ENCODE measurements at regions not wholly inside any gene's neighbourhood (a gene's known extent, or its start where the extent isn't known, plus 50 kb on each side); places are given as distances from the start of the nearest gene placed in this dataset.

DNA sequence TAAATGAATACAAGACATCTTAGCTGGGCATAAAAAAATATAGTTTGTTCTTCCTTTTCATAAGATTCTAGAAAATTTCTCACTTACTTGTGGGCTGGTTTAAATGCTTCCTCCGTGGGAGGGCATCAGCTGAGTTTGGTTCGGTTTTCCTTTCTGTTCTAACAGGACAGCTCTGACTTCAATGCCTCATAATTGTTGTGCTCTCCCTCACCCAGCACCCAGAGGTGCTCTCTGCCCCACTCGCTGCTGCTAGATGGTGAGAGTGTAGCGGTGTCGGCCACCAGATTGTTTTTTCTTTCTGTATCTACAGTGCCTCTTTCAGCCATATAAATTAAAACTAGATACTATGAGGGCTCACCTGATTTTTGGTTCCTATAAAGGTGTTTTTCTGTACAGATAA, 407.2 kb upstream of the CDH7 start:
- no peak for TF ChIP-seq EZH2phosphoT487 (conservative IDR thresholded peaks at IDR 0.05; ENCODE audit: low read length)
- TF ChIP-seq, protein P1, sequence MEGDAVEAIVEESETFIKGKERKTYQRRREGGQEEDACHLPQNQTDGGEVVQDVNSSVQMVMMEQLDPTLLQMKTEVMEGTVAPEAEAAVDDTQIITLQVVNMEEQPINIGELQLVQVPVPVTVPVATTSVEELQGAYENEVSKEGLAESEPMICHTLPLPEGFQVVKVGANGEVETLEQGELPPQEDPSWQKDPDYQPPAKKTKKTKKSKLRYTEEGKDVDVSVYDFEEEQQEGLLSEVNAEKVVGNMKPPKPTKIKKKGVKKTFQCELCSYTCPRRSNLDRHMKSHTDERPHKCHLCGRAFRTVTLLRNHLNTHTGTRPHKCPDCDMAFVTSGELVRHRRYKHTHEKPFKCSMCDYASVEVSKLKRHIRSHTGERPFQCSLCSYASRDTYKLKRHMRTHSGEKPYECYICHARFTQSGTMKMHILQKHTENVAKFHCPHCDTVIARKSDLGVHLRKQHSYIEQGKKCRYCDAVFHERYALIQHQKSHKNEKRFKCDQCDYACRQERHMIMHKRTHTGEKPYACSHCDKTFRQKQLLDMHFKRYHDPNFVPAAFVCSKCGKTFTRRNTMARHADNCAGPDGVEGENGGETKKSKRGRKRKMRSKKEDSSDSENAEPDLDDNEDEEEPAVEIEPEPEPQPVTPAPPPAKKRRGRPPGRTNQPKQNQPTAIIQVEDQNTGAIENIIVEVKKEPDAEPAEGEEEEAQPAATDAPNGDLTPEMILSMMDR (IDR thresholded peaks at IDR 0.05; ENCODE audit: insufficient read depth, low read length, poor library complexity, severe bottlenecking): no peak
- no peaks in the 10 kb centered on the region for H3K79me2 ChIP-seq (ENCODE audit: insufficient read depth, low read length)
- no peaks in the 10 kb centered on the region for H3F3A ChIP-seq (ENCODE audit: insufficient read depth)
- H3K4me3 ChIP-seq (ENCODE audit: insufficient read depth, low read length, poor library complexity, severe bottlenecking): no peak overlapping the region
- H2AFZ ChIP-seq (ENCODE audit: low read depth, low read length, severe bottlenecking): no peak overlapping the region
- no peak overlapping the region for H3K4me2 ChIP-seq (ENCODE audit: low read depth, low read length, poor library complexity, severe bottlenecking)
- no peaks in the 10 kb centered on the region for H4K20me1 ChIP-seq (ENCODE audit: low read depth, low read length)
- no peaks in the 10 kb centered on the region for H3K9me3 ChIP-seq (ENCODE audit: insufficient read depth, low read length)
- H3K27me3 ChIP-seq (ENCODE audit: low read length): no peaks in the 10 kb centered on the region
- H3K9me2 ChIP-seq (replicated peaks; ENCODE audit: insufficient read depth, low read length): no peaks in the 10 kb centered on the region
- H3K36me3 ChIP-seq (ENCODE audit: low read length): no peaks in the 10 kb centered on the region
- H3K27ac ChIP-seq (ENCODE audit: low read depth, low read length): no peak overlapping the region
- H3K9ac ChIP-seq (ENCODE audit: low read length): no peak overlapping the region

GRCh38 chr18:65336411-65336810, 414.4 kb upstream of the CDH7 start:
- Histone ChIP-seq H3K27ac (ENCODE audit: low read depth, low read length) (no peak overlapping the region), H3K9ac (ENCODE audit: low read length) (no peak overlapping the region), H4K20me1 (ENCODE audit: low read depth, low read length) (no peaks in the 10 kb centered on the region), H3K9me2 (replicated peaks; ENCODE audit: insufficient read depth, low read length) (no peaks in the 10 kb centered on the region), H3K27me3 (ENCODE audit: low read length) (no peaks in the 10 kb centered on the region), H3K36me3 (ENCODE audit: low read length) (no peaks in the 10 kb centered on the region), H2AFZ (ENCODE audit: low read depth, low read length, severe bottlenecking) (no peak overlapping the region), H3K4me3 (ENCODE audit: insufficient read depth, low read length, poor library complexity, severe bottlenecking) (no peak overlapping the region), H3K79me2 (ENCODE audit: insufficient read depth, low read length) (no peaks in the 10 kb centered on the region), H3K4me2 (ENCODE audit: low read depth, low read length, poor library complexity, severe bottlenecking) (no peak overlapping the region), H3F3A (ENCODE audit: insufficient read depth) (no peaks in the 10 kb centered on the region), H3K9me3 (ENCODE audit: insufficient read depth, low read length) (no peaks in the 10 kb centered on the region)
- no peak for TF ChIP-seq EZH2phosphoT487 (conservative IDR thresholded peaks at IDR 0.05; ENCODE audit: low read length)
- TF ChIP-seq, protein P1 (IDR thresholded peaks at IDR 0.05; ENCODE audit: insufficient read depth, low read length, poor library complexity, severe bottlenecking): no peak

- Histone ChIP-seq H3K4me2 (ENCODE audit: low read depth, low read length, poor library complexity, severe bottlenecking) (no peak overlapping the region), H3K4me3 (ENCODE audit: insufficient read depth, low read length, poor library complexity, severe bottlenecking) (no peak overlapping the region), H4K20me1 (ENCODE audit: low read depth, low read length) (no peaks in the 10 kb centered on the region), H3K9me2 (replicated peaks; ENCODE audit: insufficient read depth, low read length) (no peaks in the 10 kb centered on the region), H3K36me3 (ENCODE audit: low read length) (no peaks in the 10 kb centered on the region), H3K79me2 (ENCODE audit: insufficient read depth, low read length) (no peaks in the 10 kb centered on the region), H3K27me3 (ENCODE audit: low read length) (no peaks in the 10 kb centered on the region), H3F3A (ENCODE audit: insufficient read depth) (no peaks in the 10 kb centered on the region), H3K27ac (ENCODE audit: low read depth, low read length) (no peak overlapping the region), H3K9me3 (ENCODE audit: insufficient read depth, low read length) (no peaks in the 10 kb centered on the region), H3K9ac (ENCODE audit: low read length) (no peak overlapping the region), H2AFZ (ENCODE audit: low read depth, low read length, severe bottlenecking) (no peak overlapping the region)
- no peak for TF ChIP-seq EZH2phosphoT487 (conservative IDR thresholded peaks at IDR 0.05; ENCODE audit: low read length)
- TF ChIP-seq, protein P1 (IDR thresholded peaks at IDR 0.05; ENCODE audit: insufficient read depth, low read length, poor library complexity, severe bottlenecking): no peak
Measured at GRCh38 chr18:65329010-65329409, 421.8 kb upstream of the CDH7 start.

Measured in SU-DHL-6 (cell line).